ENCODE measurements at regions not wholly inside any gene's neighbourhood (a gene's known extent, or its start where the extent isn't known, plus 50 kb on each side); places are given as distances from the start of the nearest gene placed in this dataset.
"Not testable (repeated sequence)": the region's sequence is repeated elsewhere in the genome, so short reads cannot be mapped to it uniquely, and the experiment has no call there.

- peak; percentile 71 for DNase-seq (ENCODE audit: extremely low read depth, low read depth, low spot score)
Observed at GRCh38 chr12:75944097-75944904, 87.3 kb downstream of the PHLDA1 start.

GRCh38 chr12:75943730-75944096 lies 87.9 kb downstream of the PHLDA1 start:
- no peak for DNase-seq (ENCODE audit: extremely low read depth, low read depth, low spot score)

- DNase-seq (ENCODE audit: extremely low read depth, low read depth, low spot score), result not testable (repeated sequence)
Observed at GRCh38 chr12:75941661-75942060, 89.9 kb downstream of the PHLDA1 start.

GRCh38 chr12:75939016-75939642 lies 92.4 kb downstream of the PHLDA1 start:
- no peak for DNase-seq (ENCODE audit: extremely low read depth, low read depth, low spot score)

- no peak for DNase-seq (ENCODE audit: extremely low read depth, low read depth, low spot score)
Observed at GRCh38 chr12:75938189-75938588, 93.4 kb downstream of the PHLDA1 start.

GRCh38 chr12:75937486-75937885 lies 94.1 kb downstream of the PHLDA1 start:
- DNase-seq (ENCODE audit: extremely low read depth, low read depth, low spot score), result no peak

- DNase-seq (ENCODE audit: extremely low read depth, low read depth, low spot score), result no peak
Observed at GRCh38 chr12:75936515-75937440, 94.8 kb downstream of the PHLDA1 start.

GRCh38 chr12:75935539-75936242 lies 95.9 kb downstream of the PHLDA1 start:
- no peak for DNase-seq (ENCODE audit: extremely low read depth, low read depth, low spot score)

GRCh38 chr12:75933101-75933500 lies 98.5 kb downstream of the PHLDA1 start:
- no peak for DNase-seq (ENCODE audit: extremely low read depth, low read depth, low spot score)

- no peak for DNase-seq (ENCODE audit: extremely low read depth, low read depth, low spot score)
Observed at GRCh38 chr12:75932241-75932640, 99.3 kb downstream of the PHLDA1 start.

GRCh38 chr12:75923964-75924666 lies 107.5 kb downstream of the PHLDA1 start:
- DNase-seq (ENCODE audit: extremely low read depth, low read depth, low spot score), result no peak

GRCh38 chr12:75922944-75923642 lies 108.5 kb downstream of the PHLDA1 start:
- DNase-seq (ENCODE audit: extremely low read depth, low read depth, low spot score), result no peak

- DNase-seq (ENCODE audit: extremely low read depth, low read depth, low spot score), result no peak
Observed at GRCh38 chr12:75921622-75922289, 109.8 kb downstream of the PHLDA1 start.

GRCh38 chr12:75917715-75918114 lies 113.9 kb downstream of the PHLDA1 start:
- no peak for DNase-seq (ENCODE audit: extremely low read depth, low read depth, low spot score)

- DNase-seq (ENCODE audit: extremely low read depth, low read depth, low spot score), result no peak
Observed at GRCh38 chr12:75917083-75917482, 114.5 kb downstream of the PHLDA1 start.

GRCh38 chr12:75913502-75914351 lies 117.8 kb downstream of the PHLDA1 start:
- DNase-seq (ENCODE audit: extremely low read depth, low read depth, low spot score), result no peak

GRCh38 chr12:75909714-75910656 lies 121.6 kb downstream of the PHLDA1 start:
- no peak for DNase-seq (ENCODE audit: extremely low read depth, low read depth, low spot score)
